EL (cell line): ENCODE measurements at regions not wholly inside any gene's neighbourhood (a gene's known extent, or its start where the extent isn't known, plus 50 kb on each side); places are given as distances from the start of the nearest gene placed in this dataset.
"Not testable (repeated sequence)": the region's sequence is repeated elsewhere in the genome, so short reads cannot be mapped to it uniquely, and the experiment has no call there.

Experiments
- DNase-seq: peaks from one replicate; pipeline ENCODE4 v3.0.0-alpha.2; 2016

GRCh38 chr7:1300636-1301035 lies 68.0 kb downstream of the UNCX start:
- DNase-seq: no peak

GRCh38 chr7:1301054-1301881 lies 68.6 kb downstream of the UNCX start:
- DNase-seq: no peak

GRCh38 chr7:1301882-1302251 lies 69.2 kb downstream of the UNCX start:
- no peak for DNase-seq

- DNase-seq: no peak
Measured at GRCh38 chr7:1302936-1303335, 70.3 kb downstream of the UNCX start.

GRCh38 chr7:1304011-1304410 lies 71.3 kb downstream of the UNCX start:
- not testable (repeated sequence) for DNase-seq

GRCh38 chr7:1305873-1306272 lies 73.2 kb downstream of the UNCX start:
- DNase-seq: no peak

- no peak for DNase-seq
Measured at GRCh38 chr7:1307828-1308227, 75.2 kb downstream of the UNCX start.

GRCh38 chr7:1309290-1309689 lies 76.6 kb downstream of the UNCX start:
- no peak for DNase-seq

GRCh38 chr7:1309996-1310395 lies 77.3 kb downstream of the UNCX start:
- no peak for DNase-seq

- DNase-seq: no peak
Measured at GRCh38 chr7:1310936-1311335, 78.3 kb downstream of the UNCX start.

GRCh38 chr7:1311406-1312135 lies 78.9 kb downstream of the UNCX start:
- no peak for DNase-seq

GRCh38 chr7:1312136-1313070 lies 79.7 kb downstream of the UNCX start:
- DNase-seq: no peak

GRCh38 chr7:1313613-1314012 lies 80.9 kb downstream of the UNCX start:
- DNase-seq: no peak

- DNase-seq: no peak
Measured at GRCh38 chr7:1314021-1314907, 81.6 kb downstream of the UNCX start.

- no peak for DNase-seq
Measured at GRCh38 chr7:1314908-1315450, 82.3 kb downstream of the UNCX start.

GRCh38 chr7:1316086-1316485 lies 83.4 kb downstream of the UNCX start:
- no peak for DNase-seq

GRCh38 chr7:1317646-1318045 lies 85.0 kb downstream of the UNCX start:
- no peak for DNase-seq

- no peak for DNase-seq
Measured at GRCh38 chr7:1318051-1318450, 85.4 kb downstream of the UNCX start.

- DNase-seq: no peak
Measured at GRCh38 chr7:1318661-1319060, 86.0 kb downstream of the UNCX start.

- DNase-seq: no peak
Measured at GRCh38 chr7:1320616-1321240, 88.1 kb downstream of the UNCX start.
